Natural killer cell (primary cell): ENCODE measurements at regions not wholly inside any gene's neighbourhood (a gene's known extent, or its start where the extent isn't known, plus 50 kb on each side); places are given as distances from the start of the nearest gene placed in this dataset.

Experiments used
- ATAC-seq, 3 donors: fragments of 150-1000 bp in 2 of 3; fragments of 200-7000 bp in 1 of 3; cut with Tn5 transposase; 1 replicate in 1 of 3; 2 replicates in 2 of 3; pipeline ENCODE4 v1.10.0; 2021; ENCODE audit warnings: mild to moderate bottlenecking in 2 of 3, moderate library complexity in 2 of 3
- DNase-seq, 2 donors: peaks; one replicate each; pipeline versions ENCODE4 v3.0.0 to v3.0.0-alpha.2; 2013 to 2021; ENCODE audit warnings: mixed read lengths in 1 of 2
- H3K27ac ChIP-seq: one replicate; pipeline ENCODE4 v1.5.1; 2013; ENCODE audit warnings: mild to moderate bottlenecking, low read length
- H3K27me3 ChIP-seq: one replicate; pipeline ENCODE4 v1.6.1; 2013; ENCODE audit warnings: low read length; ENCODE audit not compliant: control insufficient read depth, insufficient read depth
- H3K36me3 ChIP-seq: one replicate; pipeline ENCODE4 v1.6.1; 2013; ENCODE audit warnings: low read length; ENCODE audit not compliant: control insufficient read depth, insufficient read depth
- H3K4me1 ChIP-seq: one replicate; pipeline ENCODE4 v1.6.1; 2013; ENCODE audit warnings: low read length; ENCODE audit not compliant: control insufficient read depth, insufficient read depth
- H3K4me3 ChIP-seq: one replicate; pipeline ENCODE4 v1.5.1; 2013; ENCODE audit warnings: low read length
- H3K9me3 ChIP-seq: one replicate; pipeline ENCODE4 v1.6.1; 2013; ENCODE audit warnings: low read length; ENCODE audit not compliant: control insufficient read depth, insufficient read depth
- H3K27ac Mint-ChIP-seq, 2 donors: one replicate each; pipeline ENCODE4 v1.8.0; 2022; ENCODE audit warnings: mild to moderate bottlenecking in 2 of 2, mixed read lengths in 2 of 2, moderate library complexity in 1 of 2
- H3K27me3 Mint-ChIP-seq, 2 donors: one replicate each; pipeline ENCODE4 v1.8.0; 2022; ENCODE audit warnings: low read depth in 2 of 2, mixed read lengths in 2 of 2
- H3K36me3 Mint-ChIP-seq: one replicate; pipeline ENCODE4 v1.8.0; 2022; ENCODE audit warnings: mixed read lengths
- H3K4me1 Mint-ChIP-seq, 2 donors: one replicate each; pipeline ENCODE4 v1.8.0; 2022; ENCODE audit warnings: mixed read lengths in 2 of 2
- H3K4me3 Mint-ChIP-seq: one replicate; pipeline ENCODE4 v1.8.0; 2022; ENCODE audit warnings: mild to moderate bottlenecking, moderate library complexity, mixed read lengths
- H3K9me3 Mint-ChIP-seq, 2 donors: one replicate each; pipeline ENCODE4 v1.8.0; 2022; ENCODE audit warnings: mixed read lengths in 2 of 2
- CTCF ChIP-seq: fragments of 200-600 bp; IDR thresholded peaks from one replicate; pipeline ENCODE4 v1.8.0; 2022; ENCODE audit warnings: antibody characterized with exemption
- WGBS: methylation state at CpG from one replicate; pipeline ENCODE4 v1.1.7; 2013; ENCODE audit warnings: missing lambda C conversion rate; ENCODE audit not compliant: insufficient coverage; 5-methylcytosine and 5-hydroxymethylcytosine counted together
- intact Hi-C: fragments of 100-400 bp; cut with micrococcal nuclease; formaldehyde crosslinking; loops from one replicate; pipeline ENCODE4 v1.14.2; 2022

GRCh38 chr6:19317431-19317986, 519.7 kb upstream of the ID4 start:
- Mint-ChIP-seq H3K27ac (no peak overlapping the region), H3K27me3 (no peaks in the 10 kb centered on the region), H3K4me1 (no peaks in the 10 kb centered on the region), H3K4me3 (no peak overlapping the region), H3K36me3 (peaks cover 9% of the 10 kb centered on the region), H3K9me3 (peaks cover 15 to 16% of the 10 kb centered on the region in 2 donors)
- Histone ChIP-seq H3K4me3 (no peak overlapping the region), H3K9me3 (no peaks in the 10 kb centered on the region), H3K36me3 (no peaks in the 10 kb centered on the region), H3K27ac (no peak overlapping the region), H3K4me1 (no peaks in the 10 kb centered on the region), H3K27me3 (no peaks in the 10 kb centered on the region)
- 56% methylated on average over 3 of the region's 3 CpGs for WGBS
- ATAC-seq, result no peak
- no peak for TF ChIP-seq CTCF
- intact Hi-C loops, result no loop called here
- no peak for DNase-seq

GRCh38 chr6:19319005-19319404, 518.2 kb upstream of the ID4 start:
- no peaks in the 10 kb centered on the region for H3K4me1 ChIP-seq
- H3K27ac ChIP-seq, result no peak overlapping the region
- WGBS, result 95% methylated on average over 1 of the region's 1 CpG
- DNase-seq (no peak), ATAC-seq (no peak)
- H3K36me3 ChIP-seq, result no peaks in the 10 kb centered on the region
- Mint-ChIP-seq H3K9me3 (peaks cover 15 to 16% of the 10 kb centered on the region in 2 donors), H3K36me3 (peaks cover 9% of the 10 kb centered on the region), H3K4me1 (no peaks in the 10 kb centered on the region), H3K27ac (no peak overlapping the region), H3K4me3 (no peak overlapping the region), H3K27me3 (no peaks in the 10 kb centered on the region)
- no peak for TF ChIP-seq CTCF
- intact Hi-C loops, result no loop called here
- H3K27me3 ChIP-seq, result no peaks in the 10 kb centered on the region
- no peak overlapping the region for H3K4me3 ChIP-seq
- H3K9me3 ChIP-seq, result no peaks in the 10 kb centered on the region

- no peak for ATAC-seq
Observed at GRCh38 chr6:19320111-19320581, 517.0 kb upstream of the ID4 start.

More at GRCh38 chr6:19320111-19320581, 517.0 kb upstream of the ID4 start:
- Histone ChIP-seq H3K4me1 (no peaks in the 10 kb centered on the region), H3K36me3 (no peaks in the 10 kb centered on the region), H3K27ac (no peak overlapping the region), H3K9me3 (no peaks in the 10 kb centered on the region), H3K27me3 (no peaks in the 10 kb centered on the region), H3K4me3 (no peak overlapping the region)
- H3K4me3 Mint-ChIP-seq, result no peak overlapping the region
- no peak for DNase-seq
- H3K36me3 Mint-ChIP-seq, result peaks cover 9% of the 10 kb centered on the region
- H3K9me3 Mint-ChIP-seq, result peaks cover 11 to 14% of the 10 kb centered on the region in 2 donors
- no peaks in the 10 kb centered on the region for H3K27me3 Mint-ChIP-seq
- intact Hi-C loops, result no loop called here
- no peak for TF ChIP-seq CTCF
- WGBS, result 94% methylated on average over 3 of the region's 3 CpGs
- no peak overlapping the region for H3K27ac Mint-ChIP-seq
- H3K4me1 Mint-ChIP-seq, result no peaks in the 10 kb centered on the region
